A673 (cell line): ENCODE measurements at regions not wholly inside any gene's neighbourhood (a gene's known extent, or its start where the extent isn't known, plus 50 kb on each side); places are given as distances from the start of the nearest gene placed in this dataset.

Experiments
- BruUV-seq: library from RNA; stranded (reverse); fragments of 400-500 nt; replicated peaks from 2 replicates; lab custom pipeline; 2021; lab: Mats Ljungman, UMichigan
- CTCF ChIA-PET: fragments of 300-600 bp; sonication (Branson Sonifier 250); formaldehyde crosslinking; loops from one replicate; lab custom pipeline; 2022; ENCODE audit warnings: antibody characterized with exemption; lab: Charles Lee
- POLR2A ChIA-PET: fragments of 300-600 bp; sonication (Branson Sonifier 250); formaldehyde crosslinking; loops from one replicate; lab custom pipeline; 2022; ENCODE audit warnings: antibody characterized with exemption; ENCODE audit not compliant: low non-redundant PET; lab: Charles Lee
- DNase-seq: peaks from one replicate; pipeline ENCODE4 v3.0.0-alpha.2; 2015; ENCODE audit warnings: low spot score
- H3K27ac ChIP-seq: fragments of 200-600 bp; sonication (generic); 2 replicates; pipeline ENCODE4 v1.5.1; 2016; ENCODE audit warnings: mixed run types, low read depth, mild to moderate bottlenecking, mixed read lengths, antibody characterized with exemption, low read length; ENCODE audit not compliant: poor library complexity, severe bottlenecking
- H3K27me3 ChIP-seq: fragments of 200-600 bp; sonication (generic); replicated peaks from 2 replicates; pipeline ENCODE4 v1.6.1; 2017; ENCODE audit warnings: mixed run types, low read depth, mild to moderate bottlenecking, mixed read lengths, antibody characterized with exemption, low read length; ENCODE audit not compliant: insufficient read depth, poor library complexity
- H3K36me3 ChIP-seq: fragments of 200-600 bp; sonication (generic); 2 replicates; pipeline ENCODE4 v1.6.1; 2016; ENCODE audit warnings: mixed run types, mild to moderate bottlenecking, mixed read lengths, antibody characterized with exemption, low read length; ENCODE audit not compliant: insufficient read depth, poor library complexity, severe bottlenecking
- H3K4me1 ChIP-seq: fragments of 200-600 bp; sonication (generic); 2 replicates; pipeline ENCODE4 v1.6.1; 2017; ENCODE audit warnings: mixed run types, mild to moderate bottlenecking, mixed read lengths, antibody characterized with exemption, low read length; ENCODE audit not compliant: insufficient read depth, poor library complexity, severe bottlenecking
- H3K4me3 ChIP-seq: fragments of 200-600 bp; sonication (generic); 2 replicates; pipeline ENCODE4 v1.5.1; 2016; ENCODE audit warnings: low read depth, mixed run types, mild to moderate bottlenecking, mixed read lengths, low read length; ENCODE audit not compliant: poor library complexity, severe bottlenecking
- H3K9me3 ChIP-seq: fragments of 200-600 bp; sonication (generic); 2 replicates; pipeline ENCODE4 v1.6.1; 2016; ENCODE audit warnings: mixed run types, low read depth, mild to moderate bottlenecking, mixed read lengths, antibody characterized with exemption, low read length; ENCODE audit not compliant: poor library complexity, severe bottlenecking
- EZH2 ChIP-seq: fragments of 200-600 bp; sonication (generic); IDR thresholded peaks from 2 replicates; pipeline ENCODE4 v1.6.1; 2017; ENCODE audit warnings: borderline replicate concordance, low read depth, mild to moderate bottlenecking, mixed read lengths, antibody characterized with exemption, low read length; ENCODE audit not compliant: poor library complexity, severe bottlenecking
- intact Hi-C: fragments of 100-400 bp; cut with micrococcal nuclease; formaldehyde crosslinking; loops from one replicate; pipeline ENCODE4 v1.10.0; 2022; ENCODE audit not compliant: unreplicated experiment
- TF ChIP-seq, protein P1 (sequence below): fragments of 300-800, 200-600 bp; sonication (generic); conservative IDR thresholded peaks from 2 replicates; pipeline ENCODE4 v1.5.1; 2017; ENCODE audit warnings: low read depth, mild to moderate bottlenecking, antibody characterized with exemption, low read length, moderate library complexity, mixed read lengths

GRCh38 chr13:31881495-31881882 lies 142.2 kb downstream of the RXFP2 start:
- H3K27ac ChIP-seq: no peak overlapping the region
- H3K36me3 ChIP-seq: no peaks in the 10 kb centered on the region
- BruUV-seq: no TSS peak
- POLR2A ChIA-PET: no interaction called here
- no peak for DNase-seq
- H3K4me1 ChIP-seq: peaks cover 8% of the 10 kb centered on the region
- intact Hi-C loops: no loop called here
- no peak for TF ChIP-seq EZH2
- TF ChIP-seq, protein P1, sequence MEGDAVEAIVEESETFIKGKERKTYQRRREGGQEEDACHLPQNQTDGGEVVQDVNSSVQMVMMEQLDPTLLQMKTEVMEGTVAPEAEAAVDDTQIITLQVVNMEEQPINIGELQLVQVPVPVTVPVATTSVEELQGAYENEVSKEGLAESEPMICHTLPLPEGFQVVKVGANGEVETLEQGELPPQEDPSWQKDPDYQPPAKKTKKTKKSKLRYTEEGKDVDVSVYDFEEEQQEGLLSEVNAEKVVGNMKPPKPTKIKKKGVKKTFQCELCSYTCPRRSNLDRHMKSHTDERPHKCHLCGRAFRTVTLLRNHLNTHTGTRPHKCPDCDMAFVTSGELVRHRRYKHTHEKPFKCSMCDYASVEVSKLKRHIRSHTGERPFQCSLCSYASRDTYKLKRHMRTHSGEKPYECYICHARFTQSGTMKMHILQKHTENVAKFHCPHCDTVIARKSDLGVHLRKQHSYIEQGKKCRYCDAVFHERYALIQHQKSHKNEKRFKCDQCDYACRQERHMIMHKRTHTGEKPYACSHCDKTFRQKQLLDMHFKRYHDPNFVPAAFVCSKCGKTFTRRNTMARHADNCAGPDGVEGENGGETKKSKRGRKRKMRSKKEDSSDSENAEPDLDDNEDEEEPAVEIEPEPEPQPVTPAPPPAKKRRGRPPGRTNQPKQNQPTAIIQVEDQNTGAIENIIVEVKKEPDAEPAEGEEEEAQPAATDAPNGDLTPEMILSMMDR: no peak
- no peak overlapping the region for H3K4me3 ChIP-seq
- no peaks in the 10 kb centered on the region for H3K27me3 ChIP-seq
- H3K9me3 ChIP-seq: no peaks in the 10 kb centered on the region
- CTCF ChIA-PET: no interaction called here

- TF ChIP-seq, protein P1: no peak
- TF ChIP-seq EZH2: no peak
- H3K36me3 ChIP-seq: no peaks in the 10 kb centered on the region
- BruUV-seq: no TSS peak
- H3K4me1 ChIP-seq: peaks cover 8% of the 10 kb centered on the region
- H3K9me3 ChIP-seq: no peaks in the 10 kb centered on the region
- no peak for DNase-seq
- H3K4me3 ChIP-seq: no peak overlapping the region
- no peaks in the 10 kb centered on the region for H3K27me3 ChIP-seq
- ChIA-PET CTCF (no interaction called here), POLR2A (no interaction called here)
- no peak overlapping the region for H3K27ac ChIP-seq
- intact Hi-C loops: no loop called here
Measured at GRCh38 chr13:31882794-31883193, 143.5 kb downstream of the RXFP2 start.

DNA sequence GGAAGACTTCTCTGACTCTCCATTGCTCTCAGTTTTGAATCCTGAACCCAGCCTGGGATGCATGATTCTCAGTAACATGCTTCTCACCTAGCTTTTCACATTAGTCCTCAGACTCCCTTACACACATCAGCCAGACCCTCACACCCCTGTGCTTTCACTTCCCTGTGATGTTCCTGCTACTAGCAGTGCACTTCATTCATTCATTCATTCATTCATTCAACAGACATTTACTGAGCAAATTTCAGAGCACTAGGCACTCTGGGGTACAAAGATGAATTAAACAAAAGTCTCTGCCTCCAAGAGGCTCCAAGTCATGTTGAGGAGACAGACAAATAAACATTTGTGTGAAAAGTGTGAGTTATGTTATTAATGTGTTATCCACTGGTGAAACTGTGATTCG lies 145.2 kb downstream of the RXFP2 start:
- no peak for DNase-seq
- H3K9me3 ChIP-seq: no peaks in the 10 kb centered on the region
- intact Hi-C loops: no loop called here
- ChIA-PET POLR2A (no interaction called here), CTCF (no interaction called here)
- peaks cover 8% of the 10 kb centered on the region for H3K4me1 ChIP-seq
- no peak overlapping the region for H3K27ac ChIP-seq
- H3K36me3 ChIP-seq: no peaks in the 10 kb centered on the region
- H3K4me3 ChIP-seq: no peak overlapping the region
- no peak for TF ChIP-seq EZH2
- TF ChIP-seq, protein P1: no peak
- no peaks in the 10 kb centered on the region for H3K27me3 ChIP-seq
- BruUV-seq: no TSS peak

DNA sequence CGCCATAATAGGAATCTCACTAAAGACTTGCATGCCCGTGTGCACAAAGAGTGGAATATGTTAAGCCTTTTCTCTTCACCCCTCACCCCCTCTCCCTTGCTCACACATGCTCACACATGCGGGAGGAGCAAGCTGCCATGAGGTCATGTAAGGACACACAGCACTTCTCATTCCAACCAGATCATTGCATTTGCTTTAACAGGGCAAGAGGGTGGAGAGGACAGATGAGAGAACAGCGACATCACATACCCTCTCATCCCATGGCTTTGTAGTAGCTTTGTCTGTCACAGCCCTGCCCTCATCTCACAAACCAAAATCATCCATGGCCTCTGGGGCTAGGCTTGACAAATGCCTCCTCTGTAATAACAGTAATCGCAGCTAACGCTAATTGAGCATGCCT lies 145.6 kb upstream of the FRY start:
- H3K27ac ChIP-seq: no peak overlapping the region
- no peaks in the 10 kb centered on the region for H3K27me3 ChIP-seq
- POLR2A ChIA-PET: no interaction called here
- peak; percentile 10 for DNase-seq
- peaks cover 8% of the 10 kb centered on the region for H3K4me1 ChIP-seq
- TF ChIP-seq, protein P1: no peak
- TF ChIP-seq EZH2: no peak
- H3K36me3 ChIP-seq: no peaks in the 10 kb centered on the region
- intact Hi-C loops: no loop called here
- no peak overlapping the region for H3K4me3 ChIP-seq
- CTCF ChIA-PET: no interaction called here
- H3K9me3 ChIP-seq: no peaks in the 10 kb centered on the region
- no TSS peak for BruUV-seq
